Mesendoderm (in vitro differentiated cells): ENCODE measurements at regions not wholly inside any gene's neighbourhood (a gene's known extent, or its start where the extent isn't known, plus 50 kb on each side); places are given as distances from the start of the nearest gene placed in this dataset.

Experiments used
- DNase-seq: peaks from one replicate; pipeline ENCODE4 v3.0.0; 2013
- H2AK5ac ChIP-seq: 2 replicates; pipeline ENCODE4 v1.6.1; 2013; ENCODE audit warnings: low read length, inconsistent platforms
- H2BK120ac ChIP-seq: 2 replicates; pipeline ENCODE4 v1.6.1; 2013; ENCODE audit warnings: low read depth, mild to moderate bottlenecking, low read length, moderate library complexity, mixed read lengths
- H2BK15ac ChIP-seq: replicated peaks from 2 replicates; pipeline ENCODE4 v1.6.1; 2013; ENCODE audit warnings: low read depth, mild to moderate bottlenecking, moderate library complexity
- H2BK5ac ChIP-seq: 2 replicates; pipeline ENCODE4 v1.6.1; 2013; ENCODE audit warnings: low read length, inconsistent platforms
- H3K18ac ChIP-seq: 2 replicates; pipeline ENCODE4 v1.6.1; 2013; ENCODE audit warnings: mild to moderate bottlenecking, low read length, mixed read lengths
- H3K23ac ChIP-seq: one replicate; pipeline ENCODE4 v1.6.1; 2013; ENCODE audit warnings: low read length
- H3K27ac ChIP-seq: 2 replicates; pipeline ENCODE4 v1.5.1; 2013; ENCODE audit warnings: low read depth, mild to moderate bottlenecking, inconsistent platforms, low read length, moderate library complexity
- H3K27me3 ChIP-seq: 2 replicates; pipeline ENCODE4 v1.6.1; 2013; ENCODE audit warnings: low read length, control low read depth, mild to moderate bottlenecking, inconsistent platforms; ENCODE audit not compliant: insufficient read depth, poor library complexity
- H3K36me3 ChIP-seq: 2 replicates; pipeline ENCODE4 v1.6.1; 2013; ENCODE audit warnings: low read length, inconsistent platforms; ENCODE audit not compliant: control insufficient read depth, insufficient read depth
- H3K4ac ChIP-seq: one replicate; pipeline ENCODE4 v1.6.1; 2013; ENCODE audit warnings: low read depth, mild to moderate bottlenecking, low read length, moderate library complexity
- H3K4me1 ChIP-seq: 2 replicates; pipeline ENCODE4 v1.6.1; 2013; ENCODE audit warnings: low read depth, low read length, inconsistent platforms; ENCODE audit not compliant: control insufficient read depth
- H3K4me2 ChIP-seq: 2 replicates; pipeline ENCODE4 v1.6.1; 2013; ENCODE audit warnings: low read length
- H3K4me3 ChIP-seq: 2 replicates; pipeline ENCODE4 v1.5.1; 2013; ENCODE audit warnings: mild to moderate bottlenecking, low read length
- H3K56ac ChIP-seq: one replicate; pipeline ENCODE4 v1.6.1; 2013; ENCODE audit warnings: low read length
- H3K79me1 ChIP-seq: 2 replicates; pipeline ENCODE4 v1.6.1; 2013; ENCODE audit warnings: low read length, inconsistent platforms
- H3K79me2 ChIP-seq: 2 replicates; pipeline ENCODE4 v1.6.1; 2013; ENCODE audit warnings: mild to moderate bottlenecking, low read length; ENCODE audit not compliant: control insufficient read depth, insufficient read depth
- H3K9ac ChIP-seq: 2 replicates; pipeline ENCODE4 v1.6.1; 2013; ENCODE audit warnings: low read length, inconsistent platforms
- H4K5ac ChIP-seq: one replicate; pipeline ENCODE4 v1.6.1; 2013; ENCODE audit warnings: low read length
- H4K8ac ChIP-seq: one replicate; pipeline ENCODE4 v1.6.1; 2013; ENCODE audit warnings: low read depth, mild to moderate bottlenecking, control low read depth, low read length, moderate library complexity
- WGBS: extraction: QIAGEN DNeasy Blood & Tissue Kit; methylation state at CpG from one replicate; pipeline ENCODE4 v1.1.7; 2013; ENCODE audit warnings: low lambda C conversion rate, missing lambda C conversion rate; ENCODE audit not compliant: insufficient coverage; ENCODE audit errors: extremely low coverage; 5-methylcytosine and 5-hydroxymethylcytosine counted together

DNA sequence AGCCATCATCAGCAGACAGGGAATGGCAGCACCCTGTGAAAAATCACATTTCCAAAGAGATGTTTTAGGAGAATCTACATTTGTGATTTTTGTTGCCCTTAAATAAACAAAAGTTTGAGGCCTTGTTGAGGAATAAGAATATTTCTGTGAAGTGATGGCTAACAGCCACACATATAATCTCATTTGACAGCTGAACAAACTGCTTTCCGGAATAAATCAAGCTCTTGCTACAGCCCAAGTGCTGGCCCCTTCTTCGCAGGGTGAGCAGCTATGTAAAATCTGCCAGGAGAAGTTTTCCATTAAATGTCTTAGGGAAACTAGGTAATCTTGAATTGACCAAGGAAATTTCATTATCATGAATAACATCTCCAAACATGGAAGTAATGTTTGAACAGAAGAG, 106.4 kb upstream of the GPM6B start:
- no peak overlapping the region for H3K27ac ChIP-seq
- no peak overlapping the region for H2AK5ac ChIP-seq
- no peaks in the 10 kb centered on the region for H3K36me3 ChIP-seq
- H3K79me1 ChIP-seq, result no peaks in the 10 kb centered on the region
- H4K8ac ChIP-seq, result no peak overlapping the region
- no peak overlapping the region for H3K9ac ChIP-seq
- no peaks in the 10 kb centered on the region for H3K79me2 ChIP-seq
- no peak overlapping the region for H3K23ac ChIP-seq
- H3K4me2 ChIP-seq, result no peak overlapping the region
- H3K4me1 ChIP-seq, result no peaks in the 10 kb centered on the region
- H2BK120ac ChIP-seq, result no peak overlapping the region
- H2BK5ac ChIP-seq, result no peak overlapping the region
- no peak overlapping the region for H3K18ac ChIP-seq
- H3K27me3 ChIP-seq, result no peaks in the 10 kb centered on the region
- H3K4ac ChIP-seq, result no peak overlapping the region
- no peak overlapping the region for H4K5ac ChIP-seq
- no peak overlapping the region for H3K4me3 ChIP-seq
- H3K56ac ChIP-seq, result no peak overlapping the region
- no peak overlapping the region for H2BK15ac ChIP-seq
- WGBS, result no CpG with 5 or more reads among the region's 2 CpGs
- no peak for DNase-seq

DNA sequence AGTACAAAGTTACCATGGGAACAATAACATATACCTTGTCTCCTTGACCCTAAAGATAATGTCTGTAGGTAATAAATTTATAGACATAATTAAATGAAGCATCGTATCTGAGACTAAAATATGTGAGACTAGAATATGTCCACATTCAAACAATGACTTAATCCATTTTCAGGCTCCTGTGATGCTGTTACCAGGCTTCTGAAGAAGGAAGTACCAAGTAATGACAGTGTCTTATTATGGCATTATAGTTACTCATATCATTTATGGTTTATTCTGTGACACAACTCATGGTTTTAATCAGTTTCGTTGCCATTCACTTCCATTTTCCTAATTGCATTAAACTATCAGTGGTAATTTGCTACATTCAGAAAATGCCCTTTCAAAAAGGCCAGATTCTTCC, 100.6 kb upstream of the GPM6B start:
- Histone ChIP-seq H3K4ac (no peak overlapping the region), H3K27ac (no peak overlapping the region), H3K56ac (no peak overlapping the region), H2BK15ac (no peak overlapping the region), H3K36me3 (no peaks in the 10 kb centered on the region), H3K4me2 (no peak overlapping the region), H4K8ac (no peak overlapping the region), H3K79me2 (no peaks in the 10 kb centered on the region), H3K4me1 (no peaks in the 10 kb centered on the region), H2BK5ac (no peak overlapping the region), H3K9ac (no peak overlapping the region), H3K79me1 (no peaks in the 10 kb centered on the region), H4K5ac (no peak overlapping the region), H3K18ac (no peak overlapping the region), H3K23ac (no peak overlapping the region), H3K4me3 (no peak overlapping the region), H3K27me3 (no peaks in the 10 kb centered on the region), H2AK5ac (no peak overlapping the region), H2BK120ac (no peak overlapping the region)
- no peak for DNase-seq
- WGBS, result no CpG with 5 or more reads among the region's 2 CpGs

DNA sequence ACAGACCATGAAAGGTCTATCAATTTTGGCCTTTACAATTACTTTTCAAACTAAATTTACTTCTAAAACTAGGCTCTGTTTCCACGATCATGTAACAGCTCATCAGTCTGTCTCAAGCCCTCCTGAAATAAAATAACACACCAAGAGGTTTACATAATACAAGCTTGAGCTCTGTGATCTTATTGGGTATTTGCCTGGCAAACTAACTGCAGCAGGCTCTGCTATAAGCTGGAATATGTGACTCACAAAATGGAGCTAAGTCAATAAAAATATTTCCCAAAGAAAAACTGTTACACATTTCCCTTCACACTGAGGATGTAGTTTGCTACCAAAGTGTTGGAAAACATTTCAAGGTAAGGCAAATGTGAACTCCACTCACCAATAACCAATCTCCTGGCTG, 94.7 kb upstream of the GPM6B start:
- Histone ChIP-seq H4K5ac (no peak overlapping the region), H2BK120ac (no peak overlapping the region), H3K27ac (no peak overlapping the region), H4K8ac (no peak overlapping the region), H3K27me3 (no peaks in the 10 kb centered on the region), H3K79me1 (no peaks in the 10 kb centered on the region), H2BK5ac (no peak overlapping the region), H3K56ac (no peak overlapping the region), H3K36me3 (no peaks in the 10 kb centered on the region), H2BK15ac (no peak overlapping the region), H3K4me2 (no peak overlapping the region), H3K9ac (no peak overlapping the region), H3K18ac (no peak overlapping the region), H3K79me2 (no peaks in the 10 kb centered on the region), H3K4ac (no peak overlapping the region), H2AK5ac (no peak overlapping the region), H3K4me1 (no peaks in the 10 kb centered on the region), H3K23ac (no peak overlapping the region), H3K4me3 (no peak overlapping the region)
- no CpG with 5 or more reads among the region's 1 CpG for WGBS
- DNase-seq, result no peak

DNA sequence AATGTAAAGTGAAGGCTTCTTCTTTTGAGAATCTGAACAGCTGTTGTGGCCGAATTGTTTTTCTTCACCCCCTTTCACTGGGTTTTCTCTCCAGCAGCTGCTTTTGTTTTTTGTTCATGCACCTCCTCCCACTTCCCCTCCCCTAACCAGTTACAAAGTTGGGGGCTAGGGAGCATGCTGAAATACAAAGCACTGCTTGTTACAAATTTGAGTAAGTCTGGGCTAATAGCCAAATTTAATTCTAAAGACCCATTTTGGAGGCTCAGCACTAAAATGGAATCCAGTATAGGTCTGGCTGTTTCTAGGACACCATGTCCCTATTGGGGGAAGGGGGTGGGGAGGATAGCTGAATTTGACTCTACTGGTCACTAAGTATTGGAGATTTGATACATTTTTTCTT, 89.2 kb upstream of the GPM6B start:
- Histone ChIP-seq H3K18ac (no peak overlapping the region), H3K23ac (no peak overlapping the region), H3K27ac (no peak overlapping the region), H2AK5ac (no peak overlapping the region), H3K4me2 (no peak overlapping the region), H2BK15ac (no peak overlapping the region), H3K79me1 (no peaks in the 10 kb centered on the region), H3K36me3 (no peaks in the 10 kb centered on the region), H3K27me3 (no peaks in the 10 kb centered on the region), H3K4ac (no peak overlapping the region), H3K4me1 (no peaks in the 10 kb centered on the region), H2BK5ac (no peak overlapping the region), H3K56ac (no peak overlapping the region), H2BK120ac (no peak overlapping the region), H3K79me2 (no peaks in the 10 kb centered on the region), H4K5ac (no peak overlapping the region), H3K4me3 (no peak overlapping the region), H3K9ac (no peak overlapping the region), H4K8ac (no peak overlapping the region)
- no CpG with 5 or more reads among the region's 1 CpG for WGBS
- no peak for DNase-seq

DNA sequence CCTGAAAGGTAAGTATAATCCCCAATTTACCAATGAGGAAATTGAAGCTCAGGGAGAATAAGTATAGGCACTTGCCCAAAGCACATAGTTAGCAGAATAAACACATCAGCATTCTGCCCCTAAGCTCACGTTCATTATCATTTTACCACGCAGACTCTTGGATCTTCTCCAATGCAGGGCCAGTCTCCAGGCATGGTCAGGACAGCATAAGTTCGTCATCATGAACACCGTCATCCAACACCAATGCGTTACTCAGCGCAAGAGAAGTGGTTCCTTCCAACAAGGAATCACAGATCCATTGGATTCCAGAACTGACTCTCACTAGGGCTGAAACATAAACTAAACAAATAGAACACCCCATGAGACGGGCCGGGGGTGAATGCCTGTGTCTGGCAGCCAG, 86.5 kb upstream of the GPM6B start:
- H2BK5ac ChIP-seq, result no peak overlapping the region
- no peak overlapping the region for H3K9ac ChIP-seq
- H3K23ac ChIP-seq, result no peak overlapping the region
- H3K27ac ChIP-seq, result no peak overlapping the region
- H3K18ac ChIP-seq, result no peak overlapping the region
- DNase-seq, result no peak
- H2BK120ac ChIP-seq, result no peak overlapping the region
- no peak overlapping the region for H4K5ac ChIP-seq
- no peak overlapping the region for H3K56ac ChIP-seq
- no peaks in the 10 kb centered on the region for H3K36me3 ChIP-seq
- no peak overlapping the region for H2BK15ac ChIP-seq
- no CpG with 5 or more reads among the region's 8 CpGs for WGBS
- H2AK5ac ChIP-seq, result no peak overlapping the region
- no peak overlapping the region for H3K4ac ChIP-seq
- no peak overlapping the region for H3K4me3 ChIP-seq
- H3K4me1 ChIP-seq, result no peaks in the 10 kb centered on the region
- no peak overlapping the region for H3K4me2 ChIP-seq
- no peak overlapping the region for H4K8ac ChIP-seq
- H3K27me3 ChIP-seq, result no peaks in the 10 kb centered on the region
- no peaks in the 10 kb centered on the region for H3K79me2 ChIP-seq
- H3K79me1 ChIP-seq, result no peaks in the 10 kb centered on the region

DNA sequence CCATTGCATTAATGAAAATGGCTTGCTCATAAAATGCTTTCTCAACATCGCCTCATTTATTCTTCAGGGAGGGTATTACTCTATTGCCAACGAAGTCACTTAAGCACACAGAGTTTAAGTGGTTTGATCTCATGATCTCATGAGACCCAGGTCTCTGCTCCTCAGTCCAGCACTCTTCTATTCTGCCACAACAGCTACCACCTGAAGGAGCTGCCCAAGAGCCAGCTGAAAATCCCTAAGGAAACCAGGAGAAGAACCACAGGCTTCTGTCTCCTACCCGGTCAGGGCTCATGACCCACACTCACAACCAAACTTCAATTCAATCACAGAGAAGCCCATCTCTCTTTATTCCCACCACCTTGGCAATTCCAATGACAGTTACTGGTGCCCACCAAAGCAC, 85.5 kb upstream of the GPM6B start:
- Histone ChIP-seq H3K4me3 (no peak overlapping the region), H3K4me2 (no peak overlapping the region), H3K4ac (no peak overlapping the region), H2AK5ac (no peak overlapping the region), H4K8ac (no peak overlapping the region), H4K5ac (no peak overlapping the region), H3K79me1 (no peaks in the 10 kb centered on the region), H3K27ac (no peak overlapping the region), H3K4me1 (no peaks in the 10 kb centered on the region), H3K23ac (no peak overlapping the region), H3K27me3 (no peaks in the 10 kb centered on the region), H3K56ac (no peak overlapping the region), H2BK120ac (no peak overlapping the region), H2BK5ac (no peak overlapping the region), H3K36me3 (no peaks in the 10 kb centered on the region), H2BK15ac (no peak overlapping the region), H3K79me2 (no peaks in the 10 kb centered on the region), H3K9ac (no peak overlapping the region), H3K18ac (no peak overlapping the region)
- WGBS, result no CpG with 5 or more reads among the region's 3 CpGs
- DNase-seq, result no peak
